HFF-Myc (cell line): ENCODE measurements at regions not wholly inside any gene's neighbourhood (a gene's known extent, or its start where the extent isn't known, plus 50 kb on each side); places are given as distances from the start of the nearest gene placed in this dataset.

Experiments used
- DNase-seq: peaks from one replicate; pipeline ENCODE4 v3.0.0-alpha.2; 2011; ENCODE audit warnings: low read depth; ENCODE audit errors: extremely low read depth
- H3K4me3 ChIP-seq: replicated peaks from 2 replicates; pipeline ENCODE4 v1.5.1; 2011; ENCODE audit warnings: low read depth, mild to moderate bottlenecking, control low read depth, low read length
- CTCF ChIP-seq: IDR thresholded peaks from 2 replicates; pipeline ENCODE4 v1.5.1; 2012; ENCODE audit warnings: mild to moderate bottlenecking, low read depth, low read length, control low read depth; ENCODE audit errors: missing control alignments

GRCh38 chr4:27716693-27717430 lies 856.2 kb downstream of the STIM2 start:
- no peak for DNase-seq
- no peak overlapping the region for H3K4me3 ChIP-seq
- no peak for TF ChIP-seq CTCF

- no peak overlapping the region for H3K4me3 ChIP-seq
- TF ChIP-seq CTCF, result no peak
- DNase-seq, result no peak
Observed at GRCh38 chr4:27717431-27717755, 856.8 kb downstream of the STIM2 start.

- no peak for DNase-seq
- no peak overlapping the region for H3K4me3 ChIP-seq
- no peak for TF ChIP-seq CTCF
Observed at GRCh38 chr4:27720010-27720766, 859.5 kb downstream of the STIM2 start.

- DNase-seq, result no peak
- no peak overlapping the region for H3K4me3 ChIP-seq
- TF ChIP-seq CTCF, result no peak
Observed at GRCh38 chr4:27721193-27721592, 860.6 kb downstream of the STIM2 start.

GRCh38 chr4:27728892-27729291 lies 868.3 kb downstream of the STIM2 start:
- DNase-seq, result no peak
- no peak for TF ChIP-seq CTCF
- H3K4me3 ChIP-seq, result no peak overlapping the region

- no peak for TF ChIP-seq CTCF
- DNase-seq, result no peak
- no peak overlapping the region for H3K4me3 ChIP-seq
Observed at GRCh38 chr4:27742816-27743215, 882.2 kb downstream of the STIM2 start.
